ENCODE measurements at regions not wholly inside any gene's neighbourhood (a gene's known extent, or its start where the extent isn't known, plus 50 kb on each side); places are given as distances from the start of the nearest gene placed in this dataset.

DNA sequence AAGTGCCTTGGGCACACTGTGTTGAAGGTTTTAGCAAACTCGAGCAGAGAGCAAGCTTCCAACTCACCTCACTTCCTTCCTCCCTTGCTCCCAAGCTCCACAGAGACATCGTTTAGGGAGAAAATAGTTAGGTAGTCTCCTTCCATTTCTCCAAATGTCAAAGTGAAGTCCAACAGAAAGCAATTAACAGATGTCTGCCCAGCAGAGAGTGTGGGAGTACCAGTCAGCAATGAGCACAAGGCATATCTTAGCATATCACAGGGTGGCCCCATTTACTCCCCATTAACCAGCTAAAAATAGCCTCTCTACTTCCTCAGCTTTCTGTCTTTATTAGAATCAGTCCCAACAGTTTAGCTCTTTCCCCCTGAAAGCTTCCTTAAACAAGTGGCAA lies 334.2 kb upstream of the CAMK1G start:
- no peak overlapping the region for H3K4me3 Mint-ChIP-seq
- ATAC-seq (no peak), DNase-seq (ENCODE audit: low spot score) (no peak)
- H3K4me1 Mint-ChIP-seq (ENCODE audit: low read depth in 2 of 2): no peaks in the 10 kb centered on the region
- H3K9me3 Mint-ChIP-seq: no peaks in the 10 kb centered on the region
- H3K27me3 Mint-ChIP-seq: peaks cover 0 to 7% of the 10 kb centered on the region in 2 donors
- no peak overlapping the region for H3K27ac Mint-ChIP-seq
- H3K36me3 Mint-ChIP-seq: no peaks in the 10 kb centered on the region

DNA sequence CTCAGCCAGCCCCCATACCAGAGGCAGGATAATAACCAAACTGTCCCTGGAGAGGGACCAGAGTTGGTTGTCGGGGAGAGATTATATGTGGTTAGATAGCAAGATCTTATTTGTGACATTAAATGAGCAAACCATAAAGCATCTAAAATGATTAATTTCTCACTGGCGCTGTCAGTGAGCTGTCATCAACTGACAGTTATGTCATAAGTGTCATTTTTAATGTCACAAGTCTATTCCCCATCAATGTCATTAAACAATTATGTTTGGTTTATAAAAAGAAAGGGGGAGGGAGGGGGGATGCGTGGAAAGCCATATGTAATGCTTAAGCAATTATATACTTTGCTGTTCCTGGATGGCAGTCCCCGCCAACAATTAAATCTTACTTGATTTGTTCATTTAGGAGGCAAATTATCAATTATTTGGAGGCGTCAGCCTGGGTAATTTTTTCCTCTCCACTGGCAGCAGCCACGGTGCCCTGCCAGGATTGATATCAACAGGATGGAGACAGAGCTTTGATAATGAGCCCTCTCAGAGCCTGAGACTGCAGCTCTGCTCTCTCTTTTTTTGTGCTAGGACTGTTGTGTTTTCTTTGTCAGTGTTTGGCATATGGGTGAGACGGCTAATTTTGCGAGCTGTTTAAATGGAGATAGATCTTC lies 333.6 kb upstream of the CAMK1G start:
- Mint-ChIP-seq H3K4me3 (no peak overlapping the region), H3K27ac (no peak overlapping the region), H3K27me3 (peaks cover 0 to 7% of the 10 kb centered on the region in 2 donors), H3K36me3 (no peaks in the 10 kb centered on the region), H3K4me1 (ENCODE audit: low read depth in 2 of 2) (no peaks in the 10 kb centered on the region), H3K9me3 (no peaks in the 10 kb centered on the region)
- no peak for DNase-seq (ENCODE audit: low spot score)
- ATAC-seq: no peak

DNA sequence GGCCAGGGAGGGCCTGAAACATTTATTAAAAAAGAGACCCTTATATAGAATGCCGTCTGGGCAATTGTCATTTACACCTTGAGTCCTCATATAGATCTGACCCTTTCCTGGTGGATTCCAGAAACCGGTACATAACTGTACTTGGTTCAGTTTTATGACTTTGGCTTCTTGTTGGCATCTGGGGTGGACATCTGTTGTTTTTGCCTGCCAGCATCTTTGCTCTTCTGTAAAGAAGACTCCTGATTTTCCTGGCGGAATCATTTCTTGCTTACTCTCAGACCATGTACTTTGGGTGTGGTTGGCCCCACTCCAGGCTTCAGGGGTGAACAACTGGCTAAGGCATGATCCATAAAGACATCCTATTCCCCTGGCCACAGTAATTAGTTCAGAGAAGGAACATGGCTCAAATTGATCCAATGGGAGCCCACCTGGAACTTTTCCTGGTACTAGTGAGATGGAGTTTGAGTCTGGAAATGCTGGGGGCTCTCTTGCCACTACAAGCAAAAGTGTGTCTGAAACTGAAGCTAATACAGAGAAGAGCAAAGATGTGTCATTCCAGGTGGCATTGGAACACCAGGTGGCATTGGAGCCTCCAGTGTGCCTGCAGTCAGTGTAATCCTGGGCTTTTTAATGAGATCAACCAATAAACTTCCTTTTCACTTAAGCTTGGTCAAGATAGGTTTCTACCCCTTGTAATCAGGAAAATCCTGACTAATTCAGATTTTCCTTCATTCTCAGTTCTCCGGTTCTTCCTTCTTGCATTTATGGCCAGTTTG lies 332.5 kb upstream of the CAMK1G start:
- Mint-ChIP-seq H3K4me1 (ENCODE audit: low read depth in 2 of 2) (no peaks in the 10 kb centered on the region), H3K27ac (no peak overlapping the region), H3K9me3 (no peaks in the 10 kb centered on the region), H3K36me3 (no peaks in the 10 kb centered on the region), H3K4me3 (no peak overlapping the region), H3K27me3 (no peaks in the 10 kb centered on the region)
- DNase-seq (ENCODE audit: low spot score): no peak
- no peak for ATAC-seq

DNA sequence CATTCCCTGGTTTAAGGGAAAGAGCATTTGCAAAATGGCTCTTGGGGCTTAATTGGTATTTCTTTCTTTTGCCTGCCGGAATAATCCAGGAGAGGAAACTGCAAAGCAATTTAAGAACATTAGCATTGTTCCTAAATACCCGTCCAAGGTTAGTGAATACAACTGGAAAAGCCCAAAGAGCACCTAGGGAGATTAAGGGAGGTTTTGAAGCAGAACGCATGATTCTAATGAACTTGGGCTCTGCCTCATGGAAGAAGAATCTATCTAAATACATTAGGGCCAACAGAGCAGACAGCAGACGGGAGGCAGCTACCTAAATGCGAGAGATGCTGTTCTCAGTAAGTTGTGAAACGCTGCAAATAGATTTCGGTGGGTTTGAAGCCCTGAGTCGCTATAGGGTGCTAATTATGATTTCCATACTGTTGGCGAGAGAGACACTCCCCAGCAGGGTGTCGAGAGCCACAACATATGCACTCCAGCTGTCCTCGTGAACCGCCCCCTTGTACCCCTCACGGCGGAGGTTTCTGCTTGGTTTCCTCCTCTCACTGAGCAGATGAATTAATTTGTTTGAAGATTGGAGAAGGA lies 326.7 kb upstream of the CAMK1G start:
- Mint-ChIP-seq H3K36me3 (no peaks in the 10 kb centered on the region), H3K4me1 (ENCODE audit: low read depth in 2 of 2) (no peaks in the 10 kb centered on the region), H3K4me3 (no peak overlapping the region), H3K9me3 (peaks cover 4% of the 10 kb centered on the region), H3K27me3 (no peaks in the 10 kb centered on the region), H3K27ac (no peak overlapping the region)
- DNase-seq (ENCODE audit: low spot score) (no peak), ATAC-seq (no peak)

DNA sequence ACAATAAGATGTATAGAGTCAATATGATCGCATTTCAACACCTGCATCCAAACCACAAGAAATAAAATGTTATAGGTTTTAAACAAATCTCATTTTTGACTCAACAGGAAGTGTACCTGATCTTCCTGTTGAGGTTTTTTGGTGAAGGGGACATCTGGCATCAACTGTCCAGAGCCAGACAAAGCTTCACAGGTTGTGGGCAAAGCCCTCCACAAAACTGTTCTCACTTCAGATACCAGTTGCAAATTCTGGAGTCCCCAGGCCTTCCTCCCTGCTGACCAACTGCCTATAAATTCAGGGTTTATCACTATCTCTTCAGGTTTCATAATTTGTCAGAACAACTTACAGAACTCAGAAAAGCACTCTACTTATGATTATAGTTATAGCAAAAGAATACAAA lies 326.1 kb upstream of the CAMK1G start:
- Mint-ChIP-seq H3K9me3 (peaks cover 4% of the 10 kb centered on the region), H3K36me3 (no peaks in the 10 kb centered on the region), H3K27ac (no peak overlapping the region), H3K4me1 (ENCODE audit: low read depth in 2 of 2) (no peaks in the 10 kb centered on the region), H3K4me3 (no peak overlapping the region), H3K27me3 (no peaks in the 10 kb centered on the region)
- no peak for DNase-seq (ENCODE audit: low spot score)
- ATAC-seq: no peak

DNA sequence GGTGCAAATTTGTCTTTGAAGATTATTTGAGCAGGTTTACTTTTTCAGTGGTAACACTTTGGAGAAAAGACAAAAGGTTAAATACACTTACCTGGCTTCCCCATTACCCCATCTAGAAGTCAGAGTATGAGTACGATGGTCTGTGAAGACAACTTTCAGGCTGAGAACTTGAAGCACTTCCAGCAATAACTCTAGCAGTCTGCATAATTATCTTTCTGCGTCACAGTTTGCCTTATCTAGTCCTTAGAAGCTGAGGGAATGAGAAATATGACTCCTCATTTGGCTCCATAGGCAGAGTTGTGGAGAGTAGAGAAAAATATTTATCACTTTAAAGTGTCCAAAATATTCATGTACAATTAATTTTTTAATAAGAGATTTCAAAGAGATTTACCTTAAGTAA lies 323.4 kb upstream of the CAMK1G start:
- no peaks in the 10 kb centered on the region for H3K27me3 Mint-ChIP-seq
- ATAC-seq (no peak), DNase-seq (ENCODE audit: low spot score) (no peak)
- no peaks in the 10 kb centered on the region for H3K4me1 Mint-ChIP-seq (ENCODE audit: low read depth in 2 of 2)
- H3K4me3 Mint-ChIP-seq: no peak overlapping the region
- peaks cover 4% of the 10 kb centered on the region for H3K9me3 Mint-ChIP-seq
- no peaks in the 10 kb centered on the region for H3K36me3 Mint-ChIP-seq
- H3K27ac Mint-ChIP-seq: no peak overlapping the region

DNA sequence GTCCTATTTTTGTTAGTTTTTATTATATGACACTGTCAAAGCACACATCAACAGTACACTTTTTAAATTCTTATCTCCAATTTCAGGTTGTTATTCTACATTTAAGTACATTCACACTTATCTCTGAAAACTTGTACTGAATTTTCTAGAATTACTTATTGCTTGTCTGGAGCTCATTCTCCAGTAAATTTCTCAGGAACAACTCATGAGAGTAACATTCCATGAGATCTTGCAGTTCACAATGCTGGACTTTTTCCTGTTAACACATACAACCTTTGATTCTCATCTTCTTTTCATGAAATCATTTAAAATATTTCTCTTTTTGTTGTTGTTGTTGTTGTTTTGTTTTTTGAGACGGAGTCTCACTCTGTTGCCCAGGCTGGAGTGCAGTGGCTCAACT lies 320.9 kb upstream of the CAMK1G start:
- no peaks in the 10 kb centered on the region for H3K4me1 Mint-ChIP-seq (ENCODE audit: low read depth in 2 of 2)
- no peak overlapping the region for H3K4me3 Mint-ChIP-seq
- ATAC-seq (no peak), DNase-seq (ENCODE audit: low spot score) (no peak)
- peaks cover 4% of the 10 kb centered on the region for H3K9me3 Mint-ChIP-seq
- H3K36me3 Mint-ChIP-seq: no peaks in the 10 kb centered on the region
- H3K27me3 Mint-ChIP-seq: no peaks in the 10 kb centered on the region
- no peak overlapping the region for H3K27ac Mint-ChIP-seq

DNA sequence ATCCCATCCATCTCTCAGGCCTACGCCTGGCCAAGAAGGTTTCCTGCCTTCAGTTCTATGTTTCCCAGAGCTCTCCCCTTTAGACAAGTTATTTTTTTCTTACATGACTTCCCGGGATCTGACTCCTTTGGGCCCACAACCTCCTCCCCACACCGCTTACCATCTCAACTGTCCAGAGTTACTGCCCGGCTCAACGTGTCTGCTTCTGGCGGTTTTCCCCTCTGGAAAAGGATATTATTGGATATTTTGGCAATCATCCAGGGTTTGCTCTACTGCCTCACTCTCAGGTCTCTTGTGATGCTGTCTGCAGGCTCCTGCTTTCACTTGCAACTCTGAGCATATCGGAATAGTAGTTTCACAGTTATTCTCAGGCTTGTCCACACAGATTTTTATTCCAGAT lies 318.2 kb upstream of the CAMK1G start:
- Mint-ChIP-seq H3K36me3 (no peaks in the 10 kb centered on the region), H3K27me3 (no peaks in the 10 kb centered on the region), H3K4me3 (no peak overlapping the region), H3K4me1 (ENCODE audit: low read depth in 2 of 2) (no peaks in the 10 kb centered on the region), H3K27ac (no peak overlapping the region), H3K9me3 (no peaks in the 10 kb centered on the region)
- no peak for ATAC-seq
- DNase-seq (ENCODE audit: low spot score): no peak

DNA sequence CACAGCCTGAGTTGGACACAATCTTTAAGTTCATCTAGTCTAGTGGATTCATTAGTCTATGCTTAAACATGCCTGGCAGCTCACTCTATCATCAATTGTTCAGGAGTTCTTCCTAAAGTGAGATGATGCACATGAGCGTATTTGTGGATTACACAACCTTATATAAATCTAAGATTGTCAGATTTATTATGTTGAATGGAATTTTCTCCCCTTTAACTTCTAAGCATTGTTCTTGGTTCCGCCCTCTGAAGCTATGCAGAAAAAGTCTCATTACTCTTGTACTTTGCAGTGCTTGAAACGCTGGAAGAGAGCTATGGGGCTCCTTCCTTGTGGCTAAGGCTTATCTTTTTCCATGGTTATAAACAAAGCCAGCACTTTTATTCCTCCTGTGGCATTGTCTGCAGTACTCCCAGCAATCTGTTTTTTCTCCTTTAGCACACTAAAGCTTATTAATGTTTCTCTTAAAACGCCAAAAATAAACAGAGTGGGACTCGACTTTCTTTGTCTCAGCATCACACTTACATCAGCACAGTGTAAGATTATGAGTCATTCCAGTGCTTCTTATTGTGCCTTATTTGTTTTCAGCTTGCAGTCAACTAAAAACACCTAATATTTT lies 316.8 kb upstream of the CAMK1G start:
- Mint-ChIP-seq H3K36me3 (no peaks in the 10 kb centered on the region), H3K4me3 (no peak overlapping the region), H3K27me3 (no peaks in the 10 kb centered on the region), H3K9me3 (no peaks in the 10 kb centered on the region), H3K27ac (no peak overlapping the region), H3K4me1 (ENCODE audit: low read depth in 2 of 2) (no peaks in the 10 kb centered on the region)
- ATAC-seq (no peak), DNase-seq (ENCODE audit: low spot score) (no peak)

DNA sequence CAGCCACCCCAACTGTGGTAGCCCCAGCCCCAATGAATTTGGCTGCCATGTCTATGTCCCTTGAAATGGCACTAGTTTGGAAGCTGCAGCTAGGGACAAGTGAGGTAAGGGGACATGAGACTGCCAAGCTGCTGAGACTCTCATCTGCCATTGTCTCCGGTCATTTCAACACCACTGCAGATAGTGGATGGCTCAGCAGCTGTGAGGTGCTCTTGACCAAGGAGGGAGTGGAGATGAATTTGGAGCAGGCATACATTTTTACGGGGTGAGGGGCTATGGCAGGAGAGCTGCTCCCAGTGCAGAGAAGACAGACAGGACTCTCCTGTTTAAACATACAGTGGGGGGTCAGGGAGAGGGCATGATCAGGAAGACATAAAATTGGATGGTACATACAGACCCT lies 315.5 kb upstream of the CAMK1G start:
- Mint-ChIP-seq H3K27ac (no peak overlapping the region), H3K27me3 (no peaks in the 10 kb centered on the region)
- no peak for ATAC-seq

DNA sequence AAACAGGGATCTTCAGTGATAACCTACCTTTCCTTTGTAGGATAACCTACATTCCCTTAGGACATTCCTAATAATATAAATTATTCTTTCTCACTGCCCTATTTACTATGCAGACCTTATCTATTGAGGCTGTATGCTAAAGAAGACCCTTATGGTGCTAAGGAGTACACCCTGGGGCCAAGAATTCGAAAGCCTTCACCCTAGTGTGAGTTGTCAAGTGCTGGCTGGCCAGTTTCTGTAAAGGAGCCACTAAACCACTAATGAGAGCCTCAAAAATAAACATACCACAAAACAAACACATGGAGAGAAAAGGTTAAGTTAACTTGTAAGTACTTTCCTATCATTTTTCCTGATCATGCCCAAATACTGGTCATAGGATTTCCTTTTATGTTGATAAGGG lies 315.0 kb upstream of the CAMK1G start:
- Mint-ChIP-seq H3K27ac (no peak overlapping the region), H3K4me3 (no peak overlapping the region)
- no peak for DNase-seq (ENCODE audit: low spot score)

More for the DNA sequence above, 315.5 kb upstream of the CAMK1G start:
- H3K4me3 Mint-ChIP-seq: no peak overlapping the region
- H3K4me1 Mint-ChIP-seq (ENCODE audit: low read depth in 2 of 2): no peaks in the 10 kb centered on the region
- no peak for DNase-seq (ENCODE audit: low spot score)
- H3K9me3 Mint-ChIP-seq: no peaks in the 10 kb centered on the region
- H3K36me3 Mint-ChIP-seq: no peaks in the 10 kb centered on the region

DNA sequence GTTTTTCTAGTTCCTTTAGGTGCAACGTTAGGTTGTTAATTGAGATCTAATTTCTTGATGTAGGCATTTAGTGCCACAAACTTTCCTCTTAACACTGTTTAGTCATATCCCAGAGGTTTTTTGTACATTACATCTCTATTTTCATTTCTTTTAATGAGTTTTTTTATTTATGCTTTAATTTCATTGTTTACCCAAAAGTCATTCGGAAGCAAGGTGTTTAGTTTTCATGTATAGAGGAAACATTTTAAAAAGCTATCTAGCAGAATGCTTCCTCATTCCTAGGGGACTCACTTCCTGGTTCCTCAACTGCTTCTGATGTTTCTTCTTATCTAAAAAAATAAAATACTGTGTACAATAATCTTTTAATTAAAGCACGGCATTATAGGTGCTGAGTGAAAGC lies 307.2 kb upstream of the CAMK1G start:
- H3K27me3 Mint-ChIP-seq: peaks cover 0 to 6% of the 10 kb centered on the region in 2 donors
- no peak for DNase-seq (ENCODE audit: low spot score)
- H3K4me3 Mint-ChIP-seq: no peak overlapping the region
- H3K36me3 Mint-ChIP-seq: no peaks in the 10 kb centered on the region
- no peak for ATAC-seq
- peaks cover 5% of the 10 kb centered on the region for H3K9me3 Mint-ChIP-seq
- no peaks in the 10 kb centered on the region for H3K4me1 Mint-ChIP-seq (ENCODE audit: low read depth in 2 of 2)
- H3K27ac Mint-ChIP-seq: no peak overlapping the region

More for the DNA sequence above, 315.0 kb upstream of the CAMK1G start:
- H3K36me3 Mint-ChIP-seq: no peaks in the 10 kb centered on the region
- H3K9me3 Mint-ChIP-seq: no peaks in the 10 kb centered on the region
- no peaks in the 10 kb centered on the region for H3K4me1 Mint-ChIP-seq (ENCODE audit: low read depth in 2 of 2)
- no peaks in the 10 kb centered on the region for H3K27me3 Mint-ChIP-seq
- no peak for ATAC-seq

DNA sequence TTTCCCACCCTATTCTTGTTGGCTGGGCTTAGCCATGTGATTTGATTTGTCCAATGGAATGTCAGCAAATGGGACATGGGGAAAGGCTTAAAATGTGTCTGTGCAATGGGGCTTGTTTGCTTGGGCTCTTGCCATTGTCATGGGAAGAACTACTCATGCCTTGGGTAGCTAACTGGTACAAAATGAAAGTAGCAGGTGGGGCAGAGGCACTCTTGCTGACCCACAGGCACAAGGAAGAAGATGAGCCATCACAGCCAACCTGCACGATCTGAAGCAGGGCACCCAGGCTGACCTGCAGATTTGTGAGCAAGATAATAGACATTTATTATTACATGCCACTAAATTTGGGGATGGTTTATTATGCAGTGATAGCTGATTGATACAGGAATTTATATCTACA lies 305.9 kb upstream of the CAMK1G start:
- H3K4me1 Mint-ChIP-seq (ENCODE audit: low read depth in 2 of 2): no peaks in the 10 kb centered on the region
- ATAC-seq (no peak), DNase-seq (ENCODE audit: low spot score) (no peak)
- H3K36me3 Mint-ChIP-seq: no peaks in the 10 kb centered on the region
- H3K27ac Mint-ChIP-seq: no peak overlapping the region
- H3K4me3 Mint-ChIP-seq: no peak overlapping the region
- peaks cover 5% of the 10 kb centered on the region for H3K9me3 Mint-ChIP-seq
- H3K27me3 Mint-ChIP-seq: peaks cover 0 to 6% of the 10 kb centered on the region in 2 donors

DNA sequence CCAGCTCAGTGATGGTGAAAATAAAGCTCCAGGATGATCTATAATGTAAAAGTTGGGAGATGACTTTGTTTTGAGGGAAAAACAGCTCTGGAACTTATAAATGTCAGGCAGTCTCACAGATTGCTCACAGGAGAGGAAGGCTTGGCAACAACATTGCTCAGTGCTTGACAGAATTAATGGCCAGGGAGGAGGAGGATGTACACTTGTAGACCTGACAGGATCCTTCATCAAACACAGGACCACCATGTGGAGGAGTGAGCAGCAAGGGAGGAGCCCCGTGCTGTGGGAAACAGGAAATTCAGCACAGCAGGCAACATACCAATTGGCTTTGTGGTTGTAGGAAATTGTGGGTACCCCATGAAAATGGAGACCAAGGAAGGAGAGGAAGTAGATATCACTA lies 291.8 kb upstream of the CAMK1G start:
- no peak overlapping the region for H3K4me3 Mint-ChIP-seq
- ATAC-seq (no peak), DNase-seq (ENCODE audit: low spot score) (no peak)
- H3K27me3 Mint-ChIP-seq: peaks cover 5 to 24% of the 10 kb centered on the region in 2 donors
- peaks cover 3% of the 10 kb centered on the region for H3K9me3 Mint-ChIP-seq
- H3K36me3 Mint-ChIP-seq: no peaks in the 10 kb centered on the region
- H3K4me1 Mint-ChIP-seq (ENCODE audit: low read depth in 2 of 2): no peaks in the 10 kb centered on the region
- H3K27ac Mint-ChIP-seq: no peak overlapping the region

Data from natural killer cell treated with Interleukin-12 subunit alpha and Interleukin-12 subunit beta and Interleukin-15 and Interleukin-18, amount 100 ng/mL, for 72 hours (primary cell).